Vagina (tissue), 2 donors: ENCODE measurements at regions not wholly inside any gene's neighbourhood (a gene's known extent, or its start where the extent isn't known, plus 50 kb on each side); places are given as distances from the start of the nearest gene placed in this dataset.

Experiments
- DNase-seq, 2 donors: peaks; one replicate each; pipeline ENCODE4 v3.0.0-alpha.2; 2017; ENCODE audit errors: extremely low spot score in 2 of 2
- H3K27ac ChIP-seq: fragments of 200-600 bp; sonication (generic); one replicate; pipeline ENCODE4 v1.5.1; 2019
- H3K27me3 ChIP-seq: fragments of 200-600 bp; sonication (generic); one replicate; pipeline ENCODE4 v1.5.1; 2019
- H3K36me3 ChIP-seq, 2 donors: fragments of 200-600 bp; sonication (generic); one replicate each; pipeline ENCODE4 v1.5.1; 2017 to 2019
- H3K4me1 ChIP-seq: fragments of 200-600 bp; sonication (generic); one replicate; pipeline ENCODE4 v1.5.1; 2019
- H3K4me3 ChIP-seq, 2 donors: fragments of 200-600 bp; sonication (generic); 1 replicate in 1 of 2; 2 replicates in 1 of 2; pipeline ENCODE4 v1.5.1; 2016 to 2019
- H3K9me3 ChIP-seq: fragments of 200-600 bp; sonication (generic); one replicate; pipeline ENCODE4 v1.5.1; 2019
- CTCF ChIP-seq, 3 experiments: fragments of 450-650 bp in 2 of 3; fragments of 200-600 bp in 1 of 3; sonication (generic) in 1 of 3; IDR thresholded peaks; one replicate each; pipeline ENCODE4 v1.5.1; 2017 to 2019; ENCODE audit warnings: antibody characterized with exemption in 3 of 3, mild to moderate bottlenecking in 2 of 3, moderate library complexity in 2 of 3
- POLR2A ChIP-seq, 2 donors: fragments of 450-650 bp; IDR thresholded peaks; one replicate each; pipeline ENCODE4 v1.6.1; 2017; ENCODE audit warnings: antibody characterized with exemption in 2 of 2, mild to moderate bottlenecking in 2 of 2, moderate library complexity in 2 of 2
- POLR2AphosphoS5 ChIP-seq, 2 donors: sonication (generic); formaldehyde crosslinking; IDR thresholded peaks; one replicate each; pipeline ENCODE4 v1.9.0; 2017; ENCODE audit warnings: antibody characterized with exemption in 2 of 2, mild to moderate bottlenecking in 2 of 2, low read depth in 1 of 2; ENCODE audit not compliant: insufficient read depth in 1 of 2
- intact Hi-C: fragments of 100-400 bp; cut with DNase I; formaldehyde crosslinking; loops from one replicate; pipeline ENCODE4 v1.15.1; 2023

GRCh38 chr13:73473016-73473415 is 414.2 kb downstream of the KLF5 start:
- H3K4me3 ChIP-seq, result no peak overlapping the region
- DNase-seq, result no peak
- TF ChIP-seq CTCF (IDR thresholded peaks at IDR 0.05) (no peak), POLR2A (IDR thresholded peaks at IDR 0.05) (no peak), POLR2AphosphoS5 (IDR thresholded peaks at IDR 0.05; ENCODE audit: insufficient read depth in 1 of 2, low read depth in 1 of 2) (no peak)
- no peaks in the 10 kb centered on the region for H3K36me3 ChIP-seq
- no peak overlapping the region for H3K27ac ChIP-seq
- intact Hi-C loops, result no loop called here
- H3K9me3 ChIP-seq, result no peaks in the 10 kb centered on the region
- no peaks in the 10 kb centered on the region for H3K4me1 ChIP-seq
- no peaks in the 10 kb centered on the region for H3K27me3 ChIP-seq

GRCh38 chr13:73467125-73467524 is 408.3 kb downstream of the KLF5 start:
- Histone ChIP-seq H3K4me1 (no peaks in the 10 kb centered on the region), H3K27ac (no peak overlapping the region), H3K27me3 (no peaks in the 10 kb centered on the region), H3K36me3 (no peaks in the 10 kb centered on the region), H3K4me3 (no peak overlapping the region), H3K9me3 (no peaks in the 10 kb centered on the region)
- TF ChIP-seq POLR2AphosphoS5 (IDR thresholded peaks at IDR 0.05; ENCODE audit: insufficient read depth in 1 of 2, low read depth in 1 of 2) (no peak), CTCF (IDR thresholded peaks at IDR 0.05) (no peak), POLR2A (IDR thresholded peaks at IDR 0.05) (no peak)
- no peak for DNase-seq
- intact Hi-C loops, result no loop called here

- Histone ChIP-seq H3K4me3 (no peak overlapping the region), H3K4me1 (no peaks in the 10 kb centered on the region), H3K9me3 (no peaks in the 10 kb centered on the region), H3K27ac (no peak overlapping the region), H3K27me3 (no peaks in the 10 kb centered on the region), H3K36me3 (no peaks in the 10 kb centered on the region)
- TF ChIP-seq POLR2AphosphoS5 (IDR thresholded peaks at IDR 0.05; ENCODE audit: insufficient read depth in 1 of 2, low read depth in 1 of 2) (no peak), POLR2A (IDR thresholded peaks at IDR 0.05) (no peak), CTCF (IDR thresholded peaks at IDR 0.05) (no peak)
- DNase-seq, result no peak
- intact Hi-C loops, result no loop called here
Observed at GRCh38 chr13:73466561-73466960, 407.8 kb downstream of the KLF5 start.

GRCh38 chr13:73465617-73465971 is 406.8 kb downstream of the KLF5 start:
- H3K27ac ChIP-seq, result no peak overlapping the region
- no peak overlapping the region for H3K4me3 ChIP-seq
- TF ChIP-seq CTCF (IDR thresholded peaks at IDR 0.05) (no peak), POLR2AphosphoS5 (IDR thresholded peaks at IDR 0.05; ENCODE audit: insufficient read depth in 1 of 2, low read depth in 1 of 2) (peak in 1 of 2 donors; percentile 56)
- DNase-seq, result no peak
- H3K27me3 ChIP-seq, result no peaks in the 10 kb centered on the region
- H3K9me3 ChIP-seq, result no peaks in the 10 kb centered on the region
- no peaks in the 10 kb centered on the region for H3K4me1 ChIP-seq
- H3K36me3 ChIP-seq, result no peaks in the 10 kb centered on the region
- intact Hi-C loops, result no loop called here

- Histone ChIP-seq H3K9me3 (no peaks in the 10 kb centered on the region), H3K27me3 (no peaks in the 10 kb centered on the region), H3K36me3 (no peaks in the 10 kb centered on the region), H3K4me1 (no peaks in the 10 kb centered on the region), H3K27ac (no peak overlapping the region), H3K4me3 (no peak overlapping the region)
- intact Hi-C loops, result no loop called here
- TF ChIP-seq CTCF (IDR thresholded peaks at IDR 0.05) (no peak), POLR2AphosphoS5 (IDR thresholded peaks at IDR 0.05; ENCODE audit: insufficient read depth in 1 of 2, low read depth in 1 of 2) (no peak), POLR2A (IDR thresholded peaks at IDR 0.05) (no peak)
- DNase-seq, result no peak
Observed at GRCh38 chr13:73464758-73465616, 406.2 kb downstream of the KLF5 start.
